Thyroid gland (tissue), 4 donors: ENCODE measurements at regions not wholly inside any gene's neighbourhood (a gene's known extent, or its start where the extent isn't known, plus 50 kb on each side); places are given as distances from the start of the nearest gene placed in this dataset.

Source experiments
- POLR2A ChIP-seq, 2 donors: fragments of 450-650 bp; IDR thresholded peaks; one replicate each; pipeline ENCODE4 v1.6.1; 2017; ENCODE audit warnings: antibody characterized with exemption in 2 of 2, mild to moderate bottlenecking in 2 of 2, moderate library complexity in 1 of 2
- TF ChIP-seq, protein P1 (sequence below), 6 experiments: fragments of 200-600 bp in 3 of 6; fragments of 450-650 bp in 3 of 6; sonication (generic) in 3 of 6; IDR thresholded peaks; one replicate each; pipeline ENCODE4 v1.5.1; 2016 to 2019; ENCODE audit warnings: antibody characterized with exemption in 6 of 6, mild to moderate bottlenecking in 2 of 6, inconsistent platforms in 1 of 6, moderate library complexity in 1 of 6

DNA sequence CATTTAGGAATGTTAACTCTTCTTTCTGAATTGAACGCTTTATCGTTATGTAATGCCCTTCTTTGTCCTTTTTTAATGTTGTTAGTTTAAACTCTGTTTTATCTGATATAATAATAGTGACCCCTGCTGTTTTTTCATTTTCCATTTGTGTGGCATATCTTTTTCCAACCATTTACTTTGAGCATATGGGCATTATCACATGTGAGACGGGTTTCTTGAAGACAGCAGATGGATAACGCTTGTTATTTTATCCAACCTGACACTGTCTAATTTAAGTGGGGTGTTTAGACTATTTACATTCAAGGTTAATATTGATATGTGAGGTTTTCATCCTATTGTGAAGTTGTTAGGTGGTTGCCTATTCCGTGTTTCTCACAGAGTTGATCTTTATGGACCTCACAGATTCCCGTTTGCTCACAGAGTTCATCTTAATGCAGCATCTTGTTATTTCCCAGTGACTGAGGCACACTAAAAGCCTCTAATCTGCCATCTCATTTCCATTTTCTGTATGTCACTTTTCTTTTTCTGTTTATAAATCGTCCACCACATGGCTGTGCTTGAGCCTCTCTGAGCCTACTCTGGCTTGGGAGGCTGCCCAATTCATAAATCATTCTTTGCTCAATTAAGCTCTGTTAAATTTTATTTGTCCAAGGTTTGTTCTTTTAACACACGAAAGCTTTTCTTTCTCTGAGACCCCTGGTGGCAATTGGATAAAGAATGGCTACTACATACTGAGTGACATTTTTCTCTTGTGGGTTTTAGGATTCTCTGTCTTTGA, 286.2 kb downstream of the HTR7 start:
- TF ChIP-seq POLR2A (IDR thresholded peaks at IDR 0.05), result no peak
- TF ChIP-seq, protein P1, sequence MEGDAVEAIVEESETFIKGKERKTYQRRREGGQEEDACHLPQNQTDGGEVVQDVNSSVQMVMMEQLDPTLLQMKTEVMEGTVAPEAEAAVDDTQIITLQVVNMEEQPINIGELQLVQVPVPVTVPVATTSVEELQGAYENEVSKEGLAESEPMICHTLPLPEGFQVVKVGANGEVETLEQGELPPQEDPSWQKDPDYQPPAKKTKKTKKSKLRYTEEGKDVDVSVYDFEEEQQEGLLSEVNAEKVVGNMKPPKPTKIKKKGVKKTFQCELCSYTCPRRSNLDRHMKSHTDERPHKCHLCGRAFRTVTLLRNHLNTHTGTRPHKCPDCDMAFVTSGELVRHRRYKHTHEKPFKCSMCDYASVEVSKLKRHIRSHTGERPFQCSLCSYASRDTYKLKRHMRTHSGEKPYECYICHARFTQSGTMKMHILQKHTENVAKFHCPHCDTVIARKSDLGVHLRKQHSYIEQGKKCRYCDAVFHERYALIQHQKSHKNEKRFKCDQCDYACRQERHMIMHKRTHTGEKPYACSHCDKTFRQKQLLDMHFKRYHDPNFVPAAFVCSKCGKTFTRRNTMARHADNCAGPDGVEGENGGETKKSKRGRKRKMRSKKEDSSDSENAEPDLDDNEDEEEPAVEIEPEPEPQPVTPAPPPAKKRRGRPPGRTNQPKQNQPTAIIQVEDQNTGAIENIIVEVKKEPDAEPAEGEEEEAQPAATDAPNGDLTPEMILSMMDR (IDR thresholded peaks at IDR 0.05), result no peak
